Endothelial cell of umbilical vein (primary cell): ENCODE measurements at regions not wholly inside any gene's neighbourhood (a gene's known extent, or its start where the extent isn't known, plus 50 kb on each side); places are given as distances from the start of the nearest gene placed in this dataset.

Source experiments
- EZH2 ChIP-seq: IDR thresholded peaks from 2 replicates; pipeline ENCODE4 v1.6.1; 2012; ENCODE audit warnings: borderline replicate concordance, low read depth, mild to moderate bottlenecking, moderate library complexity, low read length, inconsistent platforms; ENCODE audit not compliant: severe bottlenecking
- MAX ChIP-seq: IDR thresholded peaks from 2 replicates; pipeline ENCODE4 v1.6.1; 2011; ENCODE audit not compliant: insufficient read depth, insufficient read length
- POLR2A ChIP-seq: IDR thresholded peaks from 2 replicates; pipeline ENCODE4 v1.6.1; 2012; ENCODE audit warnings: low read depth, mild to moderate bottlenecking, control low read depth, low read length
- POLR2AphosphoS5 ChIP-seq: IDR thresholded peaks from 2 replicates; pipeline ENCODE4 v1.6.1; 2012; ENCODE audit warnings: low read depth, mild to moderate bottlenecking, control low read depth, low read length, moderate library complexity; ENCODE audit not compliant: insufficient read depth
- TF ChIP-seq, protein P1 (sequence below), 2 donors: IDR thresholded peaks; 1 replicate in 1 of 2; 2 replicates in 1 of 2; pipeline ENCODE4 v1.5.1; 2011; ENCODE audit warnings: low read length in 2 of 2, mild to moderate bottlenecking in 2 of 2, moderate library complexity in 2 of 2, control low read depth in 1 of 2, inconsistent platforms in 1 of 2, low read depth in 1 of 2; ENCODE audit not compliant: insufficient read depth in 1 of 2; ENCODE audit errors: extremely low read depth in 1 of 2

DNA sequence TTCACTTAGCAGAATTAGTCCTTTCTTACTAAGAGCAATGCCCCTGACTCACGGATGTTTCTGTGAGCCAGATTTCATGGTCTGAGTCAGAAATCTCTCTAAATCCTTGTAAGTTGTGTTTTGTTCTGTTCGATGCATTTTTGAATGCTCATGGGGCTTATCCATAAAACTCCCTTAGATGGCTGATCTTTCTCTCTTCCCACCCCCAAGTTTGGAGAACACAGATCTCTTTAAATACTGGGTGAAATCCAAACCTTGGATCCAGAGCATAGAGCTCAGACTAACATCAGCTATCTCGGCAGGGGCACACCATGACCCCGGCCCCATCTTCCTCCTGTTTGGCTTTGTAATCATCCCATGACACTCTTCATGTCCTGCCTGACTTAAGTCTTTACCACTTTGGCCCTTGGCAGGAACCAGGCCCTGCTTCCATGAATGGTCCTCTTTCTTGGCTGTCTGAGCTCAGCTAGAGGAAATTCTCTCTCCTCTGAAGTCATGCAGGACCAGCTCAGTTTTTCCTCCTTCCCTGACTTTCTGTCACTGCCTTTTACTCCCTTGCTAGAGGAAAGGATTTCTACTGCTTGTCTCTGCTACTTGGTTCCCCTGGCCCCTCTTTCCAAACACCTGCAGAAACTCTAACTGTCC lies 120.4 kb upstream of the RAB11FIP2 start:
- TF ChIP-seq POLR2AphosphoS5 (no peak), POLR2A (no peak), MAX (no peak), EZH2 (no peak)
- TF ChIP-seq, protein P1, sequence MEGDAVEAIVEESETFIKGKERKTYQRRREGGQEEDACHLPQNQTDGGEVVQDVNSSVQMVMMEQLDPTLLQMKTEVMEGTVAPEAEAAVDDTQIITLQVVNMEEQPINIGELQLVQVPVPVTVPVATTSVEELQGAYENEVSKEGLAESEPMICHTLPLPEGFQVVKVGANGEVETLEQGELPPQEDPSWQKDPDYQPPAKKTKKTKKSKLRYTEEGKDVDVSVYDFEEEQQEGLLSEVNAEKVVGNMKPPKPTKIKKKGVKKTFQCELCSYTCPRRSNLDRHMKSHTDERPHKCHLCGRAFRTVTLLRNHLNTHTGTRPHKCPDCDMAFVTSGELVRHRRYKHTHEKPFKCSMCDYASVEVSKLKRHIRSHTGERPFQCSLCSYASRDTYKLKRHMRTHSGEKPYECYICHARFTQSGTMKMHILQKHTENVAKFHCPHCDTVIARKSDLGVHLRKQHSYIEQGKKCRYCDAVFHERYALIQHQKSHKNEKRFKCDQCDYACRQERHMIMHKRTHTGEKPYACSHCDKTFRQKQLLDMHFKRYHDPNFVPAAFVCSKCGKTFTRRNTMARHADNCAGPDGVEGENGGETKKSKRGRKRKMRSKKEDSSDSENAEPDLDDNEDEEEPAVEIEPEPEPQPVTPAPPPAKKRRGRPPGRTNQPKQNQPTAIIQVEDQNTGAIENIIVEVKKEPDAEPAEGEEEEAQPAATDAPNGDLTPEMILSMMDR (IDR thresholded peaks at IDR 0.05; ENCODE audit: extremely low read depth in 1 of 2, insufficient read depth in 1 of 2, low read depth in 1 of 2, low read length in 2 of 2) = no peak
